NT2/D1 (cell line): ENCODE measurements at regions not wholly inside any gene's neighbourhood (a gene's known extent, or its start where the extent isn't known, plus 50 kb on each side); places are given as distances from the start of the nearest gene placed in this dataset.

ENCODE experiments used
- YY1 ChIP-seq: IDR thresholded peaks from 2 replicates; pipeline ENCODE4 v1.6.1; 2011; ENCODE audit not compliant: insufficient read length, insufficient read depth
- ZNF274 ChIP-seq: IDR thresholded peaks from 2 replicates; pipeline ENCODE4 v1.6.1; 2011; ENCODE audit warnings: mild to moderate bottlenecking, low read depth, low read length

DNA sequence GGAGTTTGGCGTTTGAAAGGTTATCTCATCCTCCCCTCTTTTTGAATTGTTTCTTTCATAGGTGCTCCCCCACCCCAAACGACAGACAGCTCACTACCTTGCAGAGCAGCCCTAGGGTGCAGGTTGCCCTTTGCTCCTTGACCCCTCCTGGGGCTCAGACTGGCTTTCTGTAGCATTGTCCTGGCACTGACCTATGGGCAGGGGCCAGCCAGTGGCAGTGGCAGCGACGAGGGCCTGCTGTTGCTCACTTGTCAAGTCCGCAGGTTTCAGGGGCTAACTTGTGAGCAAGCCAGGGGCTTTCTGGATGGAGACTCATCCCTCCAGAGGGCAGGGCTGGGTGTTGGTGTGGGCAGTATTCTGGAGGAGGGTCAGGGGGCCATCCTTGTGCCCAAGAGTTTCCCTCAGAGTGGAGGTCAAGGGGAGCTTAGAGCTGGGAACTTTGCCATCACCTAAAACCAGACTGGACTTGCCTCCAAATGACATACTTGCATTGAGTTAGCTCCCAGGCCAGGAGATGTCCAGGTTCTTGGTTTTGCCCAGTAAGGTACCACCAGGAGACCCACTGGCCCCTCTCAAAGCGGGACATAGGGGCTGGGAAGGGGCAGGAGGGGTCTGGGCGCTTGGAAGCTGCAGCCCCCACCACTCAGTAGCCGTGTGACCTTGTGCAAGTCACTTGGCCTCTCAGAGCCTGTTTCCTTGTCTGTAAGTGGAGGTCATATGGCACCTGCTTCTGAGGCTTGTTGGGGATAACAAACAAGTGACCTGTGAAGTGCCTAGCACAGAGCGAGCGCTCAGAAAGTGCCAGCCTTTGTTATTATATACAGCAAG lies 53.5 kb upstream of the CDKN2AIPNL start:
- TF ChIP-seq YY1 (no peak), ZNF274 (no peak)
